ENCODE measurements at regions not wholly inside any gene's neighbourhood (a gene's known extent, or its start where the extent isn't known, plus 50 kb on each side); places are given as distances from the start of the nearest gene placed in this dataset.

- 88% methylated on average over 5 of the region's 5 CpGs for WGBS
- Histone ChIP-seq H3K4me1 (replicated peaks) (no peaks in the 10 kb centered on the region), H3K36me3 (no peaks in the 10 kb centered on the region), H3K4me3 (no peak overlapping the region), H3K27ac (no peak overlapping the region), H3K9me3 (no peaks in the 10 kb centered on the region), H3K27me3 (replicated peaks; ENCODE audit: insufficient read depth) (no peaks in the 10 kb centered on the region)
- intact Hi-C loops (cut with DNase I): no loop called here
- TF ChIP-seq POLR2A (IDR thresholded peaks at IDR 0.05) (no peak), CTCF (IDR thresholded peaks at IDR 0.05) (no peak), POLR2AphosphoS5 (IDR thresholded peaks at IDR 0.05) (no peak)
- no peak for DNase-seq (ENCODE audit: low spot score)
Measured at GRCh38 chr1:245094954-245095353, 59.8 kb upstream of the KIF26B start.

DNA sequence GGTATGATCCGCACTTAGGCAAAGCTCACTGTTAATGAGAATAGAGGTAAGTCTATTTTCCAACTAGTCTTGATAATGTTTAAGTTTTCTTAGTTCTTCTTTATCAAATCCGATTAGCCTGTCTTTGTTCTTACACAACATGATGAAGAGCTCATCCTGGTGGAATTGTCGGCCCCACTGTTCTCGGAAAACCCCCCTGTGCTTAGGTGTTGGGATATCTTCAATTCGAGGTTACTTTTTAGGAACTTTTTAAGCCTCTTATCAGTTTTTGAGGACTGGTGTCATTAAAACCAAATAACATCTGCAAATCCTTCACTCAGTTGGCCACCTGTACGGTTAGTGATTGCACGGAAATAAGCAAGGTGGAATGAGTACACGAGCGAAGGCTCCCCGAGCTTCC is 60.7 kb upstream of the KIF26B start:
- no peak overlapping the region for H3K27ac ChIP-seq
- H3K4me1 ChIP-seq (replicated peaks): no peaks in the 10 kb centered on the region
- H3K4me3 ChIP-seq: no peak overlapping the region
- H3K36me3 ChIP-seq: no peaks in the 10 kb centered on the region
- 91% methylated on average over 10 of the region's 10 CpGs for WGBS
- TF ChIP-seq POLR2AphosphoS5 (IDR thresholded peaks at IDR 0.05): no peak
- TF ChIP-seq POLR2A (IDR thresholded peaks at IDR 0.05): no peak
- TF ChIP-seq CTCF (IDR thresholded peaks at IDR 0.05): no peak
- no peaks in the 10 kb centered on the region for H3K27me3 ChIP-seq (replicated peaks; ENCODE audit: insufficient read depth)
- DNase-seq (ENCODE audit: low spot score): no peak
- intact Hi-C loops (cut with DNase I): no loop called here
- no peaks in the 10 kb centered on the region for H3K9me3 ChIP-seq

DNA sequence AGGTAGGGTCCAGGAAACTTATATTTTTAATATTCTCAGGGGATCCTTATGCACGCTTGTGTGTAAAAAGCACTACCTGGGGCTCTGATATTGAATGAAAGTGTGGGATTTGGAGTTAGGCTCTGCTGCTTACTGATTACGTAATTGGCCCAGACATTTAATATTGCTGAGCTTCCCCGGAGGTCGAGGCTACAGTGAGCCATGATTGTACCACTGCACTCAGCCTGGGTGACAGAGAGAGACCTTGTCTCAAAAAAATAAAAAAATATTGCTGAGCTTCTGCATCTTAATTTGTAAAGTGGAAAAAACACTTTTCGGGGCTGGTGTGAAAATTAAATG is 62.2 kb upstream of the KIF26B start:
- Histone ChIP-seq H3K4me1 (replicated peaks) (no peaks in the 10 kb centered on the region), H3K36me3 (no peaks in the 10 kb centered on the region), H3K27me3 (replicated peaks; ENCODE audit: insufficient read depth) (no peaks in the 10 kb centered on the region), H3K4me3 (no peak overlapping the region), H3K9me3 (no peaks in the 10 kb centered on the region), H3K27ac (no peak overlapping the region)
- TF ChIP-seq CTCF (IDR thresholded peaks at IDR 0.05) (no peak), POLR2A (IDR thresholded peaks at IDR 0.05) (no peak), POLR2AphosphoS5 (IDR thresholded peaks at IDR 0.05) (no peak)
- no peak for DNase-seq (ENCODE audit: low spot score)
- intact Hi-C loops (cut with DNase I): no loop called here
- 88% methylated on average over 5 of the region's 5 CpGs for WGBS

GRCh38 chr1:245091818-245092637 is 62.8 kb upstream of the KIF26B start:
- Histone ChIP-seq H3K27ac (no peak overlapping the region), H3K9me3 (no peaks in the 10 kb centered on the region), H3K27me3 (replicated peaks; ENCODE audit: insufficient read depth) (no peaks in the 10 kb centered on the region), H3K4me1 (replicated peaks) (no peaks in the 10 kb centered on the region), H3K4me3 (no peak overlapping the region), H3K36me3 (no peaks in the 10 kb centered on the region)
- WGBS: 76% methylated on average over 12 of the region's 12 CpGs
- intact Hi-C loops (cut with DNase I): no loop called here
- no peak for DNase-seq (ENCODE audit: low spot score)
- TF ChIP-seq POLR2A (IDR thresholded peaks at IDR 0.05) (no peak), POLR2AphosphoS5 (IDR thresholded peaks at IDR 0.05) (no peak), CTCF (IDR thresholded peaks at IDR 0.05) (no peak)

- H3K4me1 ChIP-seq (replicated peaks): no peaks in the 10 kb centered on the region
- DNase-seq (ENCODE audit: low spot score): no peak
- no peak for TF ChIP-seq CTCF (IDR thresholded peaks at IDR 0.05)
- no peak for TF ChIP-seq POLR2AphosphoS5 (IDR thresholded peaks at IDR 0.05)
- TF ChIP-seq POLR2A (IDR thresholded peaks at IDR 0.05): no peak
- no peaks in the 10 kb centered on the region for H3K9me3 ChIP-seq
- WGBS: 71% methylated on average over 16 of the region's 16 CpGs
- intact Hi-C loops (cut with DNase I): no loop called here
- no peak overlapping the region for H3K27ac ChIP-seq
- no peaks in the 10 kb centered on the region for H3K27me3 ChIP-seq (replicated peaks; ENCODE audit: insufficient read depth)
- H3K36me3 ChIP-seq: no peaks in the 10 kb centered on the region
- H3K4me3 ChIP-seq: no peak overlapping the region
Measured at GRCh38 chr1:245091171-245091621, 63.6 kb upstream of the KIF26B start.

All from prostate gland (tissue), 2 donors.